ENCODE measurements at regions not wholly inside any gene's neighbourhood (a gene's known extent, or its start where the extent isn't known, plus 50 kb on each side); places are given as distances from the start of the nearest gene placed in this dataset.

DNA sequence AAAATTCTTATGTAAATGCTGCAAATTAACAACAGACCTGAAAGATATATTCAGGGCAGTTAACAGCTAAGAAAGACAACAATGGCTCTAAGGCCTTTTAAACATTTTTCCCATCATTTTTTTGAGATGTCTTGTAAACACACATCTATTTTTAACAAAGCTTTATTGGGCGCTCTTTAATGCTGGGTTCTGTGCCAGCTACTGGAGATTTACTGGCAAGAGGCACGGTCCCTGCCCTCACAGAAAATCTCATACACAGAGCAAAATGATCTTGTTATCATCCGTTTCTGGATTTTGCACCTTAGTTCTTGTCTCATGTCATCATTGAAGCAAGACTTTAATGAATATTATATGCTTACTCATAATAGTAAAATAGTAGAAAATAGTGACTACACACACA, 1022.3 kb upstream of the WWC1 start:
- in situ Hi-C loops (cut with HindIII; ENCODE audit: low sequenced_read_pairs), result no loop called here
- H3K4me3 ChIP-seq (ENCODE audit: low read depth, low read length), result no peak overlapping the region
- TF ChIP-seq, protein P1, sequence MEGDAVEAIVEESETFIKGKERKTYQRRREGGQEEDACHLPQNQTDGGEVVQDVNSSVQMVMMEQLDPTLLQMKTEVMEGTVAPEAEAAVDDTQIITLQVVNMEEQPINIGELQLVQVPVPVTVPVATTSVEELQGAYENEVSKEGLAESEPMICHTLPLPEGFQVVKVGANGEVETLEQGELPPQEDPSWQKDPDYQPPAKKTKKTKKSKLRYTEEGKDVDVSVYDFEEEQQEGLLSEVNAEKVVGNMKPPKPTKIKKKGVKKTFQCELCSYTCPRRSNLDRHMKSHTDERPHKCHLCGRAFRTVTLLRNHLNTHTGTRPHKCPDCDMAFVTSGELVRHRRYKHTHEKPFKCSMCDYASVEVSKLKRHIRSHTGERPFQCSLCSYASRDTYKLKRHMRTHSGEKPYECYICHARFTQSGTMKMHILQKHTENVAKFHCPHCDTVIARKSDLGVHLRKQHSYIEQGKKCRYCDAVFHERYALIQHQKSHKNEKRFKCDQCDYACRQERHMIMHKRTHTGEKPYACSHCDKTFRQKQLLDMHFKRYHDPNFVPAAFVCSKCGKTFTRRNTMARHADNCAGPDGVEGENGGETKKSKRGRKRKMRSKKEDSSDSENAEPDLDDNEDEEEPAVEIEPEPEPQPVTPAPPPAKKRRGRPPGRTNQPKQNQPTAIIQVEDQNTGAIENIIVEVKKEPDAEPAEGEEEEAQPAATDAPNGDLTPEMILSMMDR (IDR thresholded peaks at IDR 0.05; ENCODE audit: low read depth, low read length, missing control alignments), result no peak
- no peak for DNase-seq (ENCODE audit: low read depth)

DNA sequence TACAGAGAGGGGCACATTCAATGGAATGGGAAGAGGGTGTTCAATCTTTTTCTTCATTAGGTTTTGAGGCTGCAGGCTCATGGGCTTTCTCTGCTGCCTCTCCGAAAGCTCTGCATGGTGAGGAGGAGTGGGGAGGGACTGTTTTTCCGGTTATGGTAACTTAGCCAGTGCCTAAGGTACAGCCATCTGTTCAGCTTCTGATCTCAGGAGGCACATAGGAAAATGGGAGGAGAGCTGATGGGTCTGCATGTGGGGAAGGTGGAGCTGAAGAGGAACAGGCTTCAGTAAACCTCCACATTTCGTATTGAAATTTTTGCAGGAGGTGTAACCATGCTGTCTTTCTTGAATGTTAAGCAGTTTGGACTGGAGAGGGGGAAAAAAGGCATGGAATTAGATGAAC, 1020.4 kb upstream of the WWC1 start:
- no peak overlapping the region for H3K4me3 ChIP-seq (ENCODE audit: low read depth, low read length)
- in situ Hi-C loops (cut with HindIII; ENCODE audit: low sequenced_read_pairs), result no loop called here
- DNase-seq (ENCODE audit: low read depth), result no peak
- TF ChIP-seq, protein P1 (IDR thresholded peaks at IDR 0.05; ENCODE audit: low read depth, low read length, missing control alignments), result no peak

DNA sequence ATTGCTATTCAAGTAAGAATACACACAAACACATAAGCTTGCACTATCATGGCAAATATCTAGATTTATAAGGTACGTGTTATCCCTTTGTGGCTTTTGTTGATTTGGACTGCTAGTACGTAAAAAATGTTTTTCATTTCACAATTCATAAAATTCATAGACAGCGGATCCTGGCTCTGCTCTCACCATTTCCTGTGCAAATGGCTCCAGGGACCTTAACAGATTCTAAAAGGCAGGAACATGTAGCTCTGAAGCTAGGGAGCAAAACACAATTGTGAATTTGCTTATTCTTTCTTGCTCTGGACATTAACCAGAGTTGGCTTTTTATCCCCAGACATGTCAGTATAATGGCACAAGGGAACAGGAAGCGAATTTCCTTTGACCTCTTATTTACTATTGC, 1019.9 kb upstream of the WWC1 start:
- no peak for DNase-seq (ENCODE audit: low read depth)
- no peak overlapping the region for H3K4me3 ChIP-seq (ENCODE audit: low read depth, low read length)
- in situ Hi-C loops (cut with HindIII; ENCODE audit: low sequenced_read_pairs), result no loop called here
- TF ChIP-seq, protein P1 (IDR thresholded peaks at IDR 0.05; ENCODE audit: low read depth, low read length, missing control alignments), result no peak

DNA sequence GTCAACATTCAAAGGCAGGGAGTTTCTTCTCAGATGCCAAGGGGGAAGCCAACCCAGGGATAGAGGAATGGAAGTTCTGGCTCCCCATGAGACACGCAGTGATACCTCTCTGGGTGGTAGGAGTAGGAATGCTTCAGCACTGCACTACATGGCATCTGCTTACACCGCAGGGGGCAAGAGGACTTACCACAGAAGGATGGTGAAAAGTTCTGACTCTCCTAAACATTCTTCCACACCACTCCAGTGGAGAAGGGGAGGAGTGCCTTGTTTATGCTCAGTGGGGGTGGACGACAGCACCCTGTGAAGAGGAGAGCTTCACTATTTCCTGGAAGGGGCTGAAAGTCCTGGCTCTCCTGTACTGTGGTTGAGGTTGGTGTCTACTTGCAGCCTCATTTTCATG, 1011.3 kb upstream of the WWC1 start:
- no peak for DNase-seq (ENCODE audit: low read depth)
- in situ Hi-C loops (cut with HindIII; ENCODE audit: low sequenced_read_pairs), result no loop called here
- TF ChIP-seq, protein P1 (IDR thresholded peaks at IDR 0.05; ENCODE audit: low read depth, low read length, missing control alignments), result no peak
- H3K4me3 ChIP-seq (ENCODE audit: low read depth, low read length), result no peak overlapping the region

DNA sequence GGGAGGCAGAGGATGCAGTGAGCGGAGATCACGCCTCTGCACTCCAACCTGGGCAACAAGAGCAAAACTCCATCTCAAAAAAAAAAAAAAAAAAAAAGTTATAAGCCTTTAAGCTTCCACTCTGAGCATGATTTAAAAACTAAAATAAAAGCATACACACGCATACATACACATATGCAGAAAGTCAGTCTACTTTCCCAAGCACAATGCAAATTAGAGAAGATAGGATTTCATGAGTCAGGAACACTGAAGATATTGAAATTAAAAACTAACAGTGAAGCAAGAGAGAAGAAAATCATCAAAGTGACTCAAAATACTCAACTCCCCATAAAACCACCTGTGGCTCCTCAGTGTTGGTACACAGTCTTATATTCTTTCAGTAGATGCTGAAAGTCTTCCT, 1009.5 kb upstream of the WWC1 start:
- in situ Hi-C loops (cut with HindIII; ENCODE audit: low sequenced_read_pairs), result no loop called here

DNA sequence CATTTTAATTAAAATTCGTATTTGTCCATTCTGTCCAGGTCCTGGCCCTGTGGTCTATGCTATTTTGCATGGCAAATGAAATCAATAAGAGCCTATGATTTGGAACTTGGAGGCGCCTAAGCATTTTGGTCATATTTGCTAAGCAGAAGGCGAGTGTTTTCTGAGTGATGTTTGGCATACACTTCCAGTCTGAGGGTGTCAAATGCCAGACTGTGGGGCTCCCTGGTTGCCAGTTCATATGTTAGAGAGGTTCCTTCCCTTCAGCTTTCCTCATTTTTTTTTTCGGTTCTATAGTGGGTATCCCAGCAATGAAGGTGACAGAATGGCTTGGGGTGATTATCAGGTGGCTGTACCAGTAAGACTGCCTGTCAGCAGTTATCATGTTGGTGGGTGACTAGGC, 1007.8 kb upstream of the WWC1 start:
- TF ChIP-seq, protein P1 (IDR thresholded peaks at IDR 0.05; ENCODE audit: low read depth, low read length, missing control alignments), result no peak
- no peak overlapping the region for H3K4me3 ChIP-seq (ENCODE audit: low read depth, low read length)
- in situ Hi-C loops (cut with HindIII; ENCODE audit: low sequenced_read_pairs), result no loop called here
- DNase-seq (ENCODE audit: low read depth), result no peak

More for the DNA sequence above, 1009.5 kb upstream of the WWC1 start:
- TF ChIP-seq, protein P1 (IDR thresholded peaks at IDR 0.05; ENCODE audit: low read depth, low read length, missing control alignments), result no peak
- DNase-seq (ENCODE audit: low read depth), result no peak
- no peak overlapping the region for H3K4me3 ChIP-seq (ENCODE audit: low read depth, low read length)

Measured in astrocyte of the cerebellum (primary cell).